DMS153 treated with DMSO at 0.1 percent for 48 hours (cell line): ENCODE measurements at regions not wholly inside any gene's neighbourhood (a gene's known extent, or its start where the extent isn't known, plus 50 kb on each side); places are given as distances from the start of the nearest gene placed in this dataset.
"Not testable (repeated sequence)": the region's sequence is repeated elsewhere in the genome, so short reads cannot be mapped to it uniquely, and the experiment has no call there.

ENCODE experiments used
- DNase-seq: peaks from one replicate; lab custom pipeline; 2025; ENCODE audit not compliant: unreplicated experiment; lab: John Stamatoyannopoulos, UW

DNA sequence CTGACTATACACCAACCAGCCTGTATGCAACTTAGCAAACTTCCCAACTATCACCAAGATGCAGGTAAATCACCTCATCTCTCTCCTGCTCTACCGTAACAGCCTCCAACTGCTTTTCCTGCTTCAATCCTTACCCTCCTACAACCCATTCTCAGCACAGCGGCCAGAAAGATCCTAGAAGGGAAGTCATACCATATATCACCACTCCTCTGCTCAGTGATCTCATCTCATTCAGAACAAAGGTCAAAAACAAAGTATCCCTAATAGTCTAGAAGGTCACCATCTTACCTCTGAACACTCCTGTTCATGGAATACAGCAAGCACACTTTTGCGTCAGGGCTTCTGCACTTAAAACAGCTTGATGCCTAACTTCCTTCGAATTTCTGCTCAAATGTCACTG lies 62.2 kb upstream of the RNF38 start:
- DNase-seq, result no peak

GRCh38 chr9:36461323-36461722 lies 61.3 kb upstream of the RNF38 start:
- DNase-seq, result no peak

DNA sequence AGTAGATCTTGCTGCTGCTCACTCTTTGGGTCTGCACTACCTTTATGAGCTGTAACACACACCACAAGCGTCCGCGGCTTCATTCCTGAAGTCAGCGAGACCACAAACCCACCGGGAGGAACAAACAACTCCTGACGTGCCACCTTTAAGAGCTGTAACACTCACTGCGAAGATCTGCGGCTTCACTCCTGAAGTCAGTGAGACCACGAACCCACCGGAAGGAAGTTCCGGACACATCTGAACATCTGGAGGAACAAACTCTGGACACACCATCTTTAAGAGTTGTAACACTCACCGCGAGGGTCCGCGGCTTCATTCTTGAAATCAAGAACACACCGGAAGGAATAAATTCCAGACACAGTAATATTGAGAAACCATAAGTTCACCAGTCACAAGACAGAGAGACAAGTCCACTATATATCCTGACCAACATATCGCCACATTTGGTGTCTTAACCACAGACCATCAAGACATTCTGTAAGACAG lies 58.4 kb upstream of the RNF38 start:
- not testable (repeated sequence) for DNase-seq

DNA sequence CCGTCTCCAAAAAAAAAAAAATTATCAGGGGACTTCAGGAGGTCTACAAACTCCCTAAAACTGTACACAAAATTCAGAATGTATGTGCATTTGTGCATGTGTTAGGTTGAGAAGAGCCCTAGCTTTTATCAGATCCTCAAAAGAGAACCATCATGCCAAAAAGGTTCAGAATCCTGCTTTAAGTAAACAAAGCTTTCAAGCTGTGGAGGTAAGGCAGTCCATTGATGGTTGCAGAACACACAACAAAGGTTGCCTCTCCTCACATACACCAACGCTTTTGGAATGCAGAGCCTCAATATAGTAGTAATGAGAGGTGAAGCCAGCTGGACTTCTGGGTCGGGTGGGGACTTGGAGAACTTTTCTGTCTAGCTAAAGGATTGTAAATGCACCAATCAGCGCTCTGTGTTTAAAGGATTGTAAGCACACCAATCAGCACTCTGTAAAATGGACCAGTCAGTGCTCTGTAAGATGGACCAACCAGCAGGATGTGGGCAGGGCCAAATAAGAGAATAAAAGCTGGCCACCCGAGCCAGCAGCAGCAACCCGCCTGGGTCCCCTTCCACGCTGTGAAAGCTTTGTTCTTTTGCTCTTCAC lies 57.9 kb upstream of the RNF38 start:
- no peak for DNase-seq

DNA sequence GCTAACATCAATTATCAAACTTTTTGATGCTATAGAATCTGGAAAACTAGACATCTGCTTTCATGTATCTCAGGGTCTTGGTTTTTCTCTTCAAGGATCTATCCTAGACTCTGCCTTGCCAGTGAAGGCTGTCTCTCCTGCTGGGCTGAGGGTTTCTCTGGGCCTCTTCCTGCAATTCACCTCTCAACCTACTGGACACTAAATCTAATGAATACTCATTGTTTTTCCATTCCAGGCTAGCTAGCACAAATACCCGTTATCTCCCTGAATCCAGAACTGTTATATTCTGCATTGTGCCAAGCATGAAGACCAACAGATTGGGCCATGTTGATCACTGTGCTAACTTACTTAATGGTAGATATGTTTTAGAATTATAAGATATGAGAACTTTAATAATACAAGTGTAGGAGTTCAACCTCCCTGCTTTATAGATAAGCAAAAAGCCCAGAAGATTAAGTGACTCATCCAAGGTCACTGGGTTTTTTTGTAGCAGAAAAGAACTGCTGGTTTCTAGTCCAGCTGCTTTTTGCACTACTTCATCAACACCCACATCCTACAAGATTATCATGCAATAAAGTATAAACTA lies 56.5 kb upstream of the RNF38 start:
- no peak for DNase-seq

- no peak for DNase-seq
Observed at GRCh38 chr9:36451949-36452348, 51.9 kb upstream of the RNF38 start.

- DNase-seq, result peak; percentile 54
Observed at GRCh38 chr9:36450110-36450732, 50.2 kb upstream of the RNF38 start.
